Heart left ventricle (tissue), 16 donors: ENCODE measurements at regions not wholly inside any gene's neighbourhood (a gene's known extent, or its start where the extent isn't known, plus 50 kb on each side); places are given as distances from the start of the nearest gene placed in this dataset.

Experiments used
- ATAC-seq, 4 donors: fragments of 200-7000 bp; cut with Tn5 transposase; one replicate each; pipeline ENCODE4 v1.9.1; 2020 to 2022; ENCODE audit warnings: moderate library complexity in 4 of 4, mild to moderate bottlenecking in 3 of 4, moderate number of reproducible peaks in 1 of 4
- DNase-seq, 5 donors: peaks; one replicate each; pipeline ENCODE4 v3.0.0-alpha.2; 2020
- H3K27ac ChIP-seq, 12 donors: fragments of 200-600 bp; sonication (generic) in 4 of 12; one replicate each; pipeline versions ENCODE4 v1.5.0 to v1.8.0; 2016 to 2022; ENCODE audit warnings: mild to moderate bottlenecking in 2 of 12
- H3K27me3 ChIP-seq, 9 donors: fragments of 200-600 bp; sonication (generic) in 2 of 9; one replicate each; pipeline versions ENCODE4 v1.5.1 to v1.8.0; 2016 to 2022; ENCODE audit warnings: mild to moderate bottlenecking in 3 of 9
- H3K36me3 ChIP-seq, 9 donors: fragments of 200-600 bp; sonication (generic) in 2 of 9; one replicate each; pipeline versions ENCODE4 v1.5.0 to v1.8.0; 2018 to 2022; ENCODE audit warnings: mild to moderate bottlenecking in 2 of 9
- H3K4me1 ChIP-seq, 12 donors: fragments of 200-600 bp; sonication (generic) in 4 of 12; one replicate each; pipeline versions ENCODE4 v1.5.0 to v1.8.0; 2016 to 2022; ENCODE audit warnings: mild to moderate bottlenecking in 3 of 12
- H3K4me3 ChIP-seq, 12 donors: fragments of 200-600 bp; sonication (generic) in 4 of 12; one replicate each; pipeline versions ENCODE4 v1.5.0 to v1.8.0; 2017 to 2022; ENCODE audit warnings: mild to moderate bottlenecking in 9 of 12, moderate library complexity in 4 of 12
- H3K9me3 ChIP-seq, 12 donors: fragments of 200-600 bp; sonication (generic) in 4 of 12; one replicate each; pipeline versions ENCODE4 v1.5.0 to v1.8.0; 2016 to 2022; ENCODE audit warnings: mild to moderate bottlenecking in 1 of 12
- CTCF ChIP-seq, 12 donors: fragments of 200-600 bp; sonication (generic) in 4 of 12; IDR thresholded peaks; one replicate each; pipeline versions ENCODE4 v1.5.0 to v1.8.0; 2018 to 2022; ENCODE audit warnings: antibody characterized with exemption in 12 of 12, mild to moderate bottlenecking in 5 of 12
- POLR2A ChIP-seq, 2 donors: fragments of 450-650 bp; IDR thresholded peaks; one replicate each; pipeline ENCODE4 v1.6.1; 2017; ENCODE audit warnings: antibody characterized with exemption in 2 of 2, mild to moderate bottlenecking in 2 of 2, moderate library complexity in 2 of 2
- WGBS, 4 donors: extraction: QIAGEN DNeasy Blood & Tissue Kit in 2 of 4; methylation state at CpG; one replicate each; pipeline versions ENCODE4 v1.1.5 to v1.1.7; 2013 to 2018; 5-methylcytosine and 5-hydroxymethylcytosine counted together
- intact Hi-C, 10 donors: fragments of 100-400 bp; cut with DNase I; formaldehyde crosslinking; loops; one replicate each; pipeline versions ENCODE4 v1.11.1 to v1.14.2; 2022
- donor health status: ischemic (EF 13 %, LVEDD 7.1; RV severe dilation, severe dysfunction).
- donor health status: healthy with polysubstance abuse.
- donor health status: DM: no; HTN: yes; CAD: no.
- donor health status: DM: no; HTN: no; CAD: no.
- donor health status: ischemic (EF 25% LVEDD 6.9; RV normal size, moderate dysfunction).
- donor health status: ischemic (EF 25% LVEDD 5.7; RV mildly dilated, moderate dysfunction).
- donor health status: healthy.
- donor health status: DM: yes; HTN: yes; CAD: no.
- donor health status: ischemic (EF 35%, LVEDD 5.7; RV mildly dilated, moderate dysfunction).
- donor health status: nonischemic (EF 11% LVEDD 7.7; RV severe dilation, severe dysfunction).
- donor health status: DM: yes; HTN: yes; CAD: no.
- donor health status: PGD.
- donor health status: ischemic (EF 29% LVEDD 5.4; RV normal size, mild dysfunction).
- donor health status: nonischemic (EF 23%, LVEDD 6.1; RV moderate dilation, normal function).

DNA sequence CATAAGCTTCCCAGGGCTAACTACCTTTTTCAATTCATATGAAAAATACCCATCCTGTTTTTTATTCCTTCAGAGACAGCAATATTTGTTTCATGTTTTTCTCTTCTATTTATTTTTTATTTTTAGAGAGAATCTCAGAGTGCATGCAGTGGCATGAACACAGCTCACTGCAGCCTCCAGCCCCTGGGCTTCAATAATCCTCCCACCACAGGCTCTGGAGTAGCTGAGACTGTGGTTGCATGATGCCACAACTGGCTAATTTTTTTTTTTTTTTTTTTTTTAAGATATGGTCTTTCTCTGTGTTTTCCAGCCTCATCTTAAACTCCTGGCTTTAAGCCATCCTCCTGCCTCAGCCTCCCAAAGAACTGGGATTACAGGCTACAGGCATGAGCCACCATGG is 296.7 kb upstream of the AKR1E2 start:
- DNase-seq (no peak), ATAC-seq (no peak)
- Histone ChIP-seq H3K9me3 (no peaks in the 10 kb centered on the region), H3K27me3 (no peaks in the 10 kb centered on the region), H3K4me3 (no peak overlapping the region), H3K4me1 (peaks cover 0 to 27% (median 1%) of the 10 kb centered on the region in 12 donors), H3K27ac (no peak overlapping the region), H3K36me3 (no peaks in the 10 kb centered on the region)
- TF ChIP-seq POLR2A (IDR thresholded peaks at IDR 0.05) (no peak), CTCF (IDR thresholded peaks at IDR 0.05) (no peak)
- intact Hi-C loops, result loop anchor here in 1 of 10 donors (10.0 kb wide), 1 partner anchor 116 kb away; no protein-coding TSS in a partner anchor

GRCh38 chr10:4527281-4527970 is 298.6 kb upstream of the AKR1E2 start:
- peak overlapping the region in 2 of 12 donors; percentile 4 to 6 for H3K27ac ChIP-seq
- H3K36me3 ChIP-seq, result no peaks in the 10 kb centered on the region
- ATAC-seq (no peak), DNase-seq (no peak)
- WGBS, 4 donors, result 59 to 65% (median 62%) methylated on average over 7 of the region's 7 CpGs
- intact Hi-C loops, result loop anchor here in 1 of 10 donors (10.0 kb wide), 1 partner anchor 117 kb away; no protein-coding TSS in a partner anchor
- TF ChIP-seq CTCF (IDR thresholded peaks at IDR 0.05), result no peak
- TF ChIP-seq POLR2A (IDR thresholded peaks at IDR 0.05), result no peak
- H3K9me3 ChIP-seq, result no peaks in the 10 kb centered on the region
- H3K4me3 ChIP-seq, result no peak overlapping the region
- H3K4me1 ChIP-seq, result peaks cover 0 to 27% (median 1%) of the 10 kb centered on the region in 12 donors
- H3K27me3 ChIP-seq, result no peaks in the 10 kb centered on the region

- H3K4me1 ChIP-seq, result peaks cover 0 to 27% (median 1%) of the 10 kb centered on the region in 12 donors
- H3K27me3 ChIP-seq, result no peaks in the 10 kb centered on the region
- intact Hi-C loops, result loop anchor here in 1 of 10 donors (10.0 kb wide), 1 partner anchor 118 kb away; no protein-coding TSS in a partner anchor
- 64 to 79% (median 67%) methylated on average over 4 of the region's 4 CpGs for WGBS, 4 donors
- DNase-seq (no peak), ATAC-seq (no peak)
- TF ChIP-seq POLR2A (IDR thresholded peaks at IDR 0.05) (no peak), CTCF (IDR thresholded peaks at IDR 0.05) (no peak)
- no peaks in the 10 kb centered on the region for H3K9me3 ChIP-seq
- H3K4me3 ChIP-seq, result no peak overlapping the region
- peak overlapping the region in 3 of 12 donors; percentile 6 to 24 (median 10) for H3K27ac ChIP-seq
- no peaks in the 10 kb centered on the region for H3K36me3 ChIP-seq
Measured at GRCh38 chr10:4526311-4526731, 299.7 kb upstream of the AKR1E2 start.

GRCh38 chr10:4525103-4525502 is 300.9 kb upstream of the AKR1E2 start:
- Histone ChIP-seq H3K36me3 (no peaks in the 10 kb centered on the region), H3K9me3 (no peaks in the 10 kb centered on the region), H3K4me3 (no peak overlapping the region), H3K4me1 (peaks cover 0 to 27% (median 1%) of the 10 kb centered on the region in 12 donors), H3K27me3 (no peaks in the 10 kb centered on the region), H3K27ac (no peak overlapping the region)
- intact Hi-C loops, result loop anchor here in 1 of 10 donors (10.0 kb wide), 1 partner anchor 120 kb away; no protein-coding TSS in a partner anchor
- DNase-seq (no peak), ATAC-seq (peak in 1 of 4 donors; percentile 36)
- whole genome bisulfite sequencing, 4 donors, result 41 to 75% (median 63%) methylated on average over 1 of the region's 1 CpG
- no peak for TF ChIP-seq POLR2A (IDR thresholded peaks at IDR 0.05)
- TF ChIP-seq CTCF (IDR thresholded peaks at IDR 0.05), result no peak
